ENCODE measurements at regions not wholly inside any gene's neighbourhood (a gene's known extent, or its start where the extent isn't known, plus 50 kb on each side); places are given as distances from the start of the nearest gene placed in this dataset.

- H3K36me3 Mint-ChIP-seq (ENCODE audit: unreplicated experiment) = peaks cover 14% of the 10 kb centered on the region
- H3K4me1 Mint-ChIP-seq (ENCODE audit: low read depth, unreplicated experiment) = peaks cover 13% of the 10 kb centered on the region
- H3K27me3 Mint-ChIP-seq (ENCODE audit: unreplicated experiment) = peaks cover 10% of the 10 kb centered on the region
- peaks cover 6% of the 10 kb centered on the region for H3K9me3 Mint-ChIP-seq (ENCODE audit: unreplicated experiment)
- TF ChIP-seq CTCF (IDR thresholded peaks at IDR 0.05; ENCODE audit: partially characterized antibody, unreplicated experiment) = no peak
- no peak for DNase-seq
- no peak overlapping the region for H3K27ac Mint-ChIP-seq (ENCODE audit: unreplicated experiment)
- H3K4me3 Mint-ChIP-seq (ENCODE audit: unreplicated experiment) = no peak overlapping the region
Observed at GRCh38 chr2:239530749-239531316, 130.0 kb upstream of the HDAC4 start.

- no peak overlapping the region for H3K27ac Mint-ChIP-seq (ENCODE audit: unreplicated experiment)
Observed at GRCh38 chr2:239529313-239530015, 128.6 kb upstream of the HDAC4 start.

GRCh38 chr2:239528883-239529282 is 128.1 kb upstream of the HDAC4 start:
- TF ChIP-seq CTCF (IDR thresholded peaks at IDR 0.05; ENCODE audit: partially characterized antibody, unreplicated experiment) = no peak
- Mint-ChIP-seq H3K9me3 (ENCODE audit: unreplicated experiment) (peaks cover 5% of the 10 kb centered on the region), H3K27ac (ENCODE audit: unreplicated experiment) (no peak overlapping the region), H3K36me3 (ENCODE audit: unreplicated experiment) (peaks cover 14% of the 10 kb centered on the region), H3K27me3 (ENCODE audit: unreplicated experiment) (peaks cover 7% of the 10 kb centered on the region), H3K4me3 (ENCODE audit: unreplicated experiment) (no peak overlapping the region), H3K4me1 (ENCODE audit: low read depth, unreplicated experiment) (peaks cover 13% of the 10 kb centered on the region)
- DNase-seq = no peak

More at GRCh38 chr2:239529313-239530015, 128.6 kb upstream of the HDAC4 start:
- TF ChIP-seq CTCF (IDR thresholded peaks at IDR 0.05; ENCODE audit: partially characterized antibody, unreplicated experiment) = no peak
- peaks cover 14% of the 10 kb centered on the region for H3K36me3 Mint-ChIP-seq (ENCODE audit: unreplicated experiment)
- H3K27me3 Mint-ChIP-seq (ENCODE audit: unreplicated experiment) = peaks cover 9% of the 10 kb centered on the region
- no peak overlapping the region for H3K4me3 Mint-ChIP-seq (ENCODE audit: unreplicated experiment)
- DNase-seq = no peak
- peaks cover 5% of the 10 kb centered on the region for H3K9me3 Mint-ChIP-seq (ENCODE audit: unreplicated experiment)
- peaks cover 13% of the 10 kb centered on the region for H3K4me1 Mint-ChIP-seq (ENCODE audit: low read depth, unreplicated experiment)

- no peak for TF ChIP-seq CTCF (IDR thresholded peaks at IDR 0.05; ENCODE audit: partially characterized antibody, unreplicated experiment)
- peaks cover 7% of the 10 kb centered on the region for H3K27me3 Mint-ChIP-seq (ENCODE audit: unreplicated experiment)
- H3K4me1 Mint-ChIP-seq (ENCODE audit: low read depth, unreplicated experiment) = peaks cover 10% of the 10 kb centered on the region
- no peak for DNase-seq
- H3K36me3 Mint-ChIP-seq (ENCODE audit: unreplicated experiment) = peaks cover 13% of the 10 kb centered on the region
- no peak overlapping the region for H3K27ac Mint-ChIP-seq (ENCODE audit: unreplicated experiment)
- no peak overlapping the region for H3K4me3 Mint-ChIP-seq (ENCODE audit: unreplicated experiment)
- H3K9me3 Mint-ChIP-seq (ENCODE audit: unreplicated experiment) = peaks cover 5% of the 10 kb centered on the region
Observed at GRCh38 chr2:239528146-239528545, 127.3 kb upstream of the HDAC4 start.
